ENCODE measurements at regions not wholly inside any gene's neighbourhood (a gene's known extent, or its start where the extent isn't known, plus 50 kb on each side); places are given as distances from the start of the nearest gene placed in this dataset.

- TF ChIP-seq POLR2AphosphoS5 (IDR thresholded peaks at IDR 0.05): no peak
- no peak for TF ChIP-seq CTCF (IDR thresholded peaks at IDR 0.05)
These were observed 671.0 kb upstream of the ADGRL2 start for GRCh38 chr1:81129776-81130175.

All from sigmoid colon (tissue), 4 donors.